ENCODE measurements at regions not wholly inside any gene's neighbourhood (a gene's known extent, or its start where the extent isn't known, plus 50 kb on each side); places are given as distances from the start of the nearest gene placed in this dataset.
"Not testable (repeated sequence)": the region's sequence is repeated elsewhere in the genome, so short reads cannot be mapped to it uniquely, and the experiment has no call there.

GRCh38 chr7:81195033-81195432, 276.2 kb upstream of the SEMA3C start:
- DNase-seq (ENCODE audit: low read depth): no peak
- no peak overlapping the region for H3K4me3 ChIP-seq (ENCODE audit: low read length)
- no peak for TF ChIP-seq CTCF (conservative IDR thresholded peaks at IDR 0.05; ENCODE audit: low read length)

GRCh38 chr7:81190997-81191768, 272.3 kb upstream of the SEMA3C start:
- DNase-seq (ENCODE audit: low read depth): peak; percentile 56
- TF ChIP-seq CTCF (conservative IDR thresholded peaks at IDR 0.05; ENCODE audit: low read length): no peak
- H3K4me3 ChIP-seq (ENCODE audit: low read length): no peak overlapping the region

GRCh38 chr7:81187753-81188152, 268.9 kb upstream of the SEMA3C start:
- TF ChIP-seq CTCF (conservative IDR thresholded peaks at IDR 0.05; ENCODE audit: low read length): no peak
- H3K4me3 ChIP-seq (ENCODE audit: low read length): no peak overlapping the region
- DNase-seq (ENCODE audit: low read depth): peak; percentile 35

GRCh38 chr7:81186691-81187090, 267.8 kb upstream of the SEMA3C start:
- no peak for TF ChIP-seq CTCF (conservative IDR thresholded peaks at IDR 0.05; ENCODE audit: low read length)
- no peak overlapping the region for H3K4me3 ChIP-seq (ENCODE audit: low read length)
- peak; percentile 66 for DNase-seq (ENCODE audit: low read depth)

GRCh38 chr7:81185072-81185471, 266.2 kb upstream of the SEMA3C start:
- DNase-seq (ENCODE audit: low read depth): no peak
- H3K4me3 ChIP-seq (ENCODE audit: low read length): no peak overlapping the region
- no peak for TF ChIP-seq CTCF (conservative IDR thresholded peaks at IDR 0.05; ENCODE audit: low read length)

- DNase-seq (ENCODE audit: low read depth): no peak
- H3K4me3 ChIP-seq (ENCODE audit: low read length): no peak overlapping the region
- no peak for TF ChIP-seq CTCF (conservative IDR thresholded peaks at IDR 0.05; ENCODE audit: low read length)
Measured at GRCh38 chr7:81183326-81183725, 264.5 kb upstream of the SEMA3C start.

- not testable (repeated sequence) for H3K4me3 ChIP-seq (ENCODE audit: low read length); DNase-seq (ENCODE audit: low read depth)
Measured at GRCh38 chr7:81182056-81182455, 263.2 kb upstream of the SEMA3C start.

Data from AG10803 (cell line).